Activated naive CD4-positive, alpha-beta T cell treated with anti-CD3 and anti-CD28 coated beads, Interleukin-2, amount 10 ng/mL, durations not matched to agents 7 days and 5 days (primary cell): ENCODE measurements at regions not wholly inside any gene's neighbourhood (a gene's known extent, or its start where the extent isn't known, plus 50 kb on each side); places are given as distances from the start of the nearest gene placed in this dataset.

Experiments
- CTCF ChIA-PET: fragments of 350-600 bp; sonication (Branson Sonifier 250); formaldehyde crosslinking; loops from one replicate; lab custom pipeline; 2021; ENCODE audit warnings: antibody characterized with exemption; lab: Charles Lee
- DNase-seq: peaks from one replicate; pipeline ENCODE4 v3.0.0-alpha.2; 2020
- H3K27ac Mint-ChIP-seq: one replicate; pipeline ENCODE4 v1.8.0; 2021; ENCODE audit warnings: mild to moderate bottlenecking, moderate library complexity, mixed read lengths
- H3K27me3 Mint-ChIP-seq: one replicate; pipeline ENCODE4 v1.8.0; 2021; ENCODE audit warnings: mild to moderate bottlenecking, mixed read lengths
- H3K36me3 Mint-ChIP-seq: one replicate; pipeline ENCODE4 v1.8.0; 2021; ENCODE audit warnings: mixed read lengths
- H3K4me1 Mint-ChIP-seq: one replicate; pipeline ENCODE4 v1.8.0; 2021; ENCODE audit warnings: mixed read lengths
- H3K4me3 Mint-ChIP-seq: one replicate; pipeline ENCODE4 v1.8.0; 2021; ENCODE audit warnings: mild to moderate bottlenecking, moderate library complexity, mixed read lengths
- H3K9me3 Mint-ChIP-seq: one replicate; pipeline ENCODE4 v1.8.0; 2021; ENCODE audit warnings: mixed read lengths

DNA sequence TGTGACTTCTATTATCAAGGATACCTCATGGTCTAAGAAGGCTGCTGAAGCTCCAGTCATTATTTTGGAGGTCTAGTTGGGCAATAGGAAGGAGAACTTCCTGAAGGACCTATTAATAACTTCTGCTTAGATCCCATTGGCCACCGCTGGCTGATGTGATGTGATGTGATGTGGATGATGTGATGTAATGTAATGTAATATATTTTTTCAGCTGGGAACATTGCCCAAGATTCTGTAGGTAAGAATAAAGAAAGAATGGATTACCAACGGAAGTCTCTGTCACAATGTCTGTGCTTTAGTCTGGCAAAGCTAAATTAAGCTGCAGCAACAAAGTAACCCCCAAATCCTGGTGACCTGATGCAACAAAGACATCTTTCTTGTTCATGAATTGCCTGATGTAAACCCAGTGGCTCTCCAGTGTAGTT, 233.7 kb downstream of the PTEN start:
- Mint-ChIP-seq H3K9me3 (peaks cover 3% of the 10 kb centered on the region), H3K27ac (no peak overlapping the region), H3K36me3 (peaks cover 3% of the 10 kb centered on the region), H3K4me1 (peaks cover 13% of the 10 kb centered on the region), H3K27me3 (peaks cover 30% of the 10 kb centered on the region), H3K4me3 (no peak overlapping the region)
- DNase-seq = no peak
- CTCF ChIA-PET = interaction anchor here (0.7 kb wide), 1 partner anchor 11 kb away, joined by 3 read pairs; no protein-coding TSS in a partner anchor

DNA sequence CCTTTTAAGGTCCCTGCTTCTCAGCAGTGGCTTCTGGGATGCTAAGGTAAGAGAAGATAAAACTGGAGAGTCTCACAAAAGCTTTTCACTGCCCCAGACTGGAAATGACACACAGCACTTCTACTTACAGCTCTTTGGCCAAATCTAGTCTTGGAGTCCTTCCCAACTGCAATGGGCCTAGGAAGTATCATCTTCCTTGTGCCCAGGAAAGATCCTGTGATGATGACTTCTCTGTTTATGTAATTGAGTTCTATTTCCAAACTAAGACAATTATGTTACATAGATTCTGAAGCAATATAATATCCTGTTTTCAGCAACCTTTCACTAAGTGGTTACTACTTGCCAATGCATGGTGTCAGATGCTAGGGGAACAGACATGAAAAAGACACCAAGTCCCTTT, 234.1 kb downstream of the PTEN start:
- peaks cover 29% of the 10 kb centered on the region for H3K27me3 Mint-ChIP-seq
- CTCF ChIA-PET = interaction anchor here (0.7 kb wide), 1 partner anchor 11 kb away, joined by 3 read pairs; no protein-coding TSS in a partner anchor
- no peak overlapping the region for H3K27ac Mint-ChIP-seq
- H3K4me1 Mint-ChIP-seq = peaks cover 8% of the 10 kb centered on the region
- no peak overlapping the region for H3K4me3 Mint-ChIP-seq
- DNase-seq = no peak
- peaks cover 3% of the 10 kb centered on the region for H3K36me3 Mint-ChIP-seq
- peaks cover 3% of the 10 kb centered on the region for H3K9me3 Mint-ChIP-seq

DNA sequence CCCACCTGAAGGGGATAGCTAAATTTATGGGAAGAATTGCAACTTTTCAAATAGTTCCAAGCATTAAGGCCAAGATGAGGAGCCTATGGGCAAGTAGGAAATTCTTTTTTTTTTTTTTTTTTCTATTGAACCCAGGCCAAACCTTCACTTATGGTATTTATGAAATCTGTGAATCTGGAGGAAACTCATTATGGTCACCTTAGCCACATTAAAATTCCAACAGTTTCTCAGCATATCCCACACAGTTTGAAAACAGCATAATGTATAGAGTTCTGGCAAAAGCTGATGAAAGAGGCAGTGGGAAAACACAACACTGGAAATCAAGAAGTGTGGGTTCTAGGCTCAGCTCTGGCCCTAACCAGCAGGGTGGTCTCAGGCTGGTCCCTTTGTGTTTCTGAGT, 236.9 kb downstream of the PTEN start:
- DNase-seq = no peak
- CTCF ChIA-PET = interaction anchor here (1.3 kb wide), 1 partner anchor 13 kb away, joined by 3 read pairs; no protein-coding TSS in a partner anchor
- no peak overlapping the region for H3K4me3 Mint-ChIP-seq
- no peaks in the 10 kb centered on the region for H3K4me1 Mint-ChIP-seq
- peaks cover 3% of the 10 kb centered on the region for H3K9me3 Mint-ChIP-seq
- H3K36me3 Mint-ChIP-seq = no peaks in the 10 kb centered on the region
- peaks cover 14% of the 10 kb centered on the region for H3K27me3 Mint-ChIP-seq
- H3K27ac Mint-ChIP-seq = no peak overlapping the region

GRCh38 chr10:88101666-88102065, 238.2 kb downstream of the PTEN start:
- no peak for DNase-seq
- Mint-ChIP-seq H3K9me3 (peaks cover 3% of the 10 kb centered on the region), H3K27me3 (peaks cover 14% of the 10 kb centered on the region), H3K27ac (no peak overlapping the region), H3K4me1 (no peaks in the 10 kb centered on the region), H3K36me3 (no peaks in the 10 kb centered on the region), H3K4me3 (no peak overlapping the region)
- CTCF ChIA-PET = no interaction called here

DNA sequence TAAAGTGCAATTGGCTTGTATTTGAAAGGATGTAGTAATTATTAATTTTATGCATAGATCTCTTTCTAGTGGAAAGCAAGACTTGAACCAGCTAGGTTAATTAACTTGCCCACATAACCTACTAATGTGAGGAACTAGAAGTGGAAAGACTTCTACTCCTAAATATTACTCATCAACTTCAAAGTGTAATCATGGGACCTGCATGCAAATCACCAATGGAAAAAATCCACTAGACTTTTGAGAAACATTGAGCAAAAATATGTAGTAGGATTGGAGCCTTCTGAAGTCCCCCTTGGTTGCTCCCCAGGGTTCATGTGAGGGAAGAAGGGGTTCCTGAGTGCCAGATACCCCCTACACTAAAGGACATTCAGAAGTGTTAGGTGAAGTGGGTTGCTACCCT, 240.2 kb downstream of the PTEN start:
- Mint-ChIP-seq H3K4me1 (peaks cover 10% of the 10 kb centered on the region), H3K36me3 (no peaks in the 10 kb centered on the region), H3K27ac (no peak overlapping the region), H3K9me3 (peaks cover 3% of the 10 kb centered on the region), H3K27me3 (peaks cover 17% of the 10 kb centered on the region), H3K4me3 (no peak overlapping the region)
- CTCF ChIA-PET = no interaction called here
- no peak for DNase-seq

DNA sequence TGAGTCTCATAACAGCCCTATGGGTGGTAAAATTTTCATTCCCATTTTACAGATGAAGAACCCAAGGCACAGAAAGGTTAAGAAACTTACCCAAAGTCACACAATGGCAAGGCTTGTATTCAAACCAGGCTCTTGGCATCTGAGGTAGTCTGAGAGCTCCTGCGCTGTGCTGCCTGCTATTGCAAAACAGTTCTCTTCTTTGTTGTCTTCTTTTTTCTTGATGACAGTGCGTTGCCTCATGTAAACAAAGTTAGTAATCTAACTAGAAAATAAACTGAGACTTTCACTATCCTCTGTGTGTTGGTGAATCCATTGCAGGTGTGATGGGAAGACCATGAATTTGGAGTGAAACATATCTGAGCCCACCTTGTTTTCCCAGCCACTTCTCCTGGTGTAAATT, 240.8 kb downstream of the PTEN start:
- H3K9me3 Mint-ChIP-seq = peaks cover 3% of the 10 kb centered on the region
- no peak overlapping the region for H3K4me3 Mint-ChIP-seq
- CTCF ChIA-PET = no interaction called here
- H3K36me3 Mint-ChIP-seq = no peaks in the 10 kb centered on the region
- H3K27me3 Mint-ChIP-seq = peaks cover 17% of the 10 kb centered on the region
- H3K4me1 Mint-ChIP-seq = peaks cover 10% of the 10 kb centered on the region
- no peak for DNase-seq
- no peak overlapping the region for H3K27ac Mint-ChIP-seq

GRCh38 chr10:88106366-88106765, 242.9 kb downstream of the PTEN start:
- CTCF ChIA-PET = no interaction called here
- no peak for DNase-seq
- Mint-ChIP-seq H3K27me3 (peaks cover 4% of the 10 kb centered on the region), H3K4me1 (peaks cover 10% of the 10 kb centered on the region), H3K36me3 (no peaks in the 10 kb centered on the region), H3K4me3 (no peak overlapping the region), H3K27ac (no peak overlapping the region), H3K9me3 (peaks cover 3% of the 10 kb centered on the region)

DNA sequence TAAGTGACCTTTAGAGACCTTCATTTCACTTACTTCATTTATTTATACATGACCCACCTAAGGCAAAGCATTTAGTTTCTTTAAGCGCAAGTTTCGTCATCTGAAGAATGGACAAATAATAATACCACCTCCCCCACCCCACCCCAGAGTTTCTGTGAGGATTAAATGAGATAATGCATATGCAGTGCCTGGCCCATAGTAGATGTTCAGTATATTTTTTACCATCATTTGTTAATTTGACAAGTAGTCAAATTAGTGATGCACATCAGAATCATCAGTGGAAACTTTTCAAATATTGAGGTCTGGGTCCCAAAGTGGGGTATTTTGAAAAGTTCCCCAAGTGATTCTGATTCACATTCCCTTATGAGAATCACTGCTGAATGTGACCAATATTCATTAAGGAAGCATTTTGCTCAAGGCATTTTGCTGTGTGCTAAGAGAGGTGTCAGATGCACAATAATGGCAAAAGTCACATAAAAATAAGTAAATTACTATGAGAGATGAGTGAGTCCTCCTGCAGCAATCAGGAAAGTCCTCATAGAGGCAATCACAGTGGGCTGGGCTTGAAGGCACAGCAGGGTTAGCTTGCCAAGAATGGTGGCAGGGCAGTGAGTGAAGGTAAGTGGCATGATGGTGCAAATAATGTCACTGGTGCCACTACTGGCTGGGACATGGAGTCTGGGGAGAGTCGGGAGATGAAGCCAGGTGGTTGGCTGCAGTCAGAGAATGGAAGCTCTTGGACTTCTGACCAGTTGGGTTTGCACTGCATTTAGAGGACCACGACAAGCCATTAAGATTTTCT, 244.1 kb downstream of the PTEN start:
- CTCF ChIA-PET = interaction anchor here (0.6 to 3.0 kb wide), 4 partner anchors 16 to 280 kb away, joined by 3 to 21 read pairs (median 3); no protein-coding TSS in a partner anchor
- H3K36me3 Mint-ChIP-seq = no peaks in the 10 kb centered on the region
- no peaks in the 10 kb centered on the region for H3K9me3 Mint-ChIP-seq
- no peak for DNase-seq
- peaks cover 4% of the 10 kb centered on the region for H3K27me3 Mint-ChIP-seq
- peaks cover 10% of the 10 kb centered on the region for H3K4me1 Mint-ChIP-seq
- peak overlapping the region; percentile 1 for H3K27ac Mint-ChIP-seq
- no peak overlapping the region for H3K4me3 Mint-ChIP-seq

- Mint-ChIP-seq H3K9me3 (no peaks in the 10 kb centered on the region), H3K27me3 (peaks cover 4% of the 10 kb centered on the region), H3K4me3 (no peak overlapping the region), H3K4me1 (peaks cover 10% of the 10 kb centered on the region), H3K36me3 (no peaks in the 10 kb centered on the region), H3K27ac (no peak overlapping the region)
- DNase-seq = no peak
- CTCF ChIA-PET = interaction anchor here (0.6 to 3.0 kb wide), 5 partner anchors 11 to 279 kb away, joined by 3 to 21 read pairs (median 3); no protein-coding TSS in a partner anchor
Measured at GRCh38 chr10:88108115-88108610, 244.7 kb downstream of the PTEN start.

- Mint-ChIP-seq H3K9me3 (no peaks in the 10 kb centered on the region), H3K4me1 (peaks cover 22% of the 10 kb centered on the region), H3K4me3 (no peak overlapping the region), H3K36me3 (no peaks in the 10 kb centered on the region), H3K27me3 (peaks cover 4% of the 10 kb centered on the region), H3K27ac (no peak overlapping the region)
- CTCF ChIA-PET = interaction anchor here (3.0 kb wide), 1 partner anchor 277 kb away, joined by 21 read pairs; no protein-coding TSS in a partner anchor
- DNase-seq = no peak
Measured at GRCh38 chr10:88110355-88110754, 246.9 kb downstream of the PTEN start.

DNA sequence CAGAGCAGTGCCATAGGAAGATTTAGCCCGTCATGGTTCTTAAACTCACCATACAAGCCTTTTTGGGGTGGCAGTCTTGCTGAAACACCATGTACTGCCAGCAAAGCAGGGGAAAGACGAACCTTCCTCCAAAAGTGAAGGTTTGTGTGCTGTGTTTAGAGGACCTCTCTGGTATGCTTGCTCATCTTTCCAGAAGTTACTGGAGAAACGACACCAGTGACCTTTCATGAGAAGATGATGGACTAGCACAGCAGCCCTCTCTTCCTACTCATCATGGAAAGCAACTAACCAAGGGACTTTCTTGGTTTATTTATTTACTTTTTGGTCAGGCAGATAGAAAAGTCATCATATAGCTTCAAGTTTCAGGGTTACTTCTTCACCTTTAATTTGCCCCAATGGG, 247.4 kb downstream of the PTEN start:
- Mint-ChIP-seq H3K4me3 (no peak overlapping the region), H3K4me1 (peaks cover 22% of the 10 kb centered on the region)

DNA sequence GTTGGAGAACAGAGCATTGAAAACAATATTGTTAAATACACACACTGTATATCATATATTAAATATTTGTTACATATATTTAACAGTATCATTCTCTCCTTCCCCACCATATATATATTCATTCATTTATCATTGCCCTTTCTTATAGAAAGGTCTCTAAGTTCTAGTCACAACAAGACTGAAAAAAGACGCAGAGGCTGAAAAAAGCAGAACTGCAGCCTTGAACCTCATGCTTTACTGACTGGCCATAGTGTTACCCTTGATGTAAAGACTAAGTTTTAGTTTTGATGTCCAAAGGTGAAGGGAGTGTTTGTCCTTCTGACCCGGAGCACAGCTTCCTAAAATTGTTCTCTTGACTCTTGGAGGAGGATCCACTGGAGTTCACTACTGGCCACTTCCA, 247.9 kb downstream of the PTEN start:
- H3K4me3 Mint-ChIP-seq = no peak overlapping the region
- no peak overlapping the region for H3K27ac Mint-ChIP-seq
- no peaks in the 10 kb centered on the region for H3K9me3 Mint-ChIP-seq
- H3K36me3 Mint-ChIP-seq = no peaks in the 10 kb centered on the region
- peaks cover 4% of the 10 kb centered on the region for H3K27me3 Mint-ChIP-seq
- H3K4me1 Mint-ChIP-seq = peaks cover 22% of the 10 kb centered on the region
- DNase-seq = no peak
- CTCF ChIA-PET = no interaction called here

More for the DNA sequence above, 247.4 kb downstream of the PTEN start:
- no peaks in the 10 kb centered on the region for H3K9me3 Mint-ChIP-seq
- DNase-seq = no peak
- H3K36me3 Mint-ChIP-seq = no peaks in the 10 kb centered on the region
- CTCF ChIA-PET = interaction anchor here (3.0 kb wide), 1 partner anchor 277 kb away, joined by 21 read pairs; no protein-coding TSS in a partner anchor
- no peak overlapping the region for H3K27ac Mint-ChIP-seq
- peaks cover 4% of the 10 kb centered on the region for H3K27me3 Mint-ChIP-seq

DNA sequence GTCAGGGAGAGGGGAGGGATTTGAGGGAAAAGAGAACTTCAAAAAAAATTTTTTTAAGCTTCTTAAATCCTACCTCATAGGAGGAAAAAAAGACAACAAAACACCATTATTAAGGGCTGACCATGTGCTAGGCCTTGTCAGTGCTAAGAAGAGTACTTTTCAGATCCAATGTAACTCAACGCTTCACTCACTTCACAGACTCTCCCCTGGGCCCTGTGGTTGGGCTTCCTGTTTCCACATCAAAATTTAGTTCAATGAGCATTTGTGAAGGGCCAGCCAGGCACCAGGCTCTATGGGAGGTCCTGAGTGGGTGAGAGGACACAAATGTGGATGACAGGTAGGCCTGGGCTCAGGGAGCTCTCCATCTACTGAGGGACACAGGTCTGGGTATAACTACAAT, 249.8 kb downstream of the PTEN start:
- no peak for DNase-seq
- Mint-ChIP-seq H3K27me3 (no peaks in the 10 kb centered on the region), H3K4me3 (no peak overlapping the region), H3K36me3 (no peaks in the 10 kb centered on the region), H3K9me3 (no peaks in the 10 kb centered on the region), H3K27ac (no peak overlapping the region), H3K4me1 (peaks cover 15% of the 10 kb centered on the region)
- CTCF ChIA-PET = interaction anchor here (0.8 to 5.7 kb wide), 6 partner anchors 13 to 276 kb away, joined by 3 to 27 read pairs (median 3); no protein-coding TSS in a partner anchor

- CTCF ChIA-PET = interaction anchor here (0.7 to 5.7 kb wide), 12 partner anchors 14 to 438 kb away, joined by 3 to 27 read pairs (median 3); no protein-coding TSS in a partner anchor
- Mint-ChIP-seq H3K4me3 (no peak overlapping the region), H3K9me3 (no peaks in the 10 kb centered on the region), H3K36me3 (no peaks in the 10 kb centered on the region), H3K27ac (no peak overlapping the region), H3K4me1 (peaks cover 12% of the 10 kb centered on the region), H3K27me3 (no peaks in the 10 kb centered on the region)
- no peak for DNase-seq
Measured at GRCh38 chr10:88113657-88114272, 250.3 kb downstream of the PTEN start.
